Large intestine (tissue), 3 donors: ENCODE measurements at regions not wholly inside any gene's neighbourhood (a gene's known extent, or its start where the extent isn't known, plus 50 kb on each side); places are given as distances from the start of the nearest gene placed in this dataset.

Source experiments
- DNase-seq, 2 donors: peaks; one replicate each; pipeline versions ENCODE4 v3.0.0 to v3.0.0-alpha.2; 2013
- H3K27ac ChIP-seq: one replicate; pipeline ENCODE4 v1.5.1; 2013; ENCODE audit warnings: low read length
- H3K27me3 ChIP-seq: 2 replicates; pipeline ENCODE4 v1.6.1; 2013; ENCODE audit warnings: low read length; ENCODE audit not compliant: control insufficient read depth, insufficient read depth
- H3K36me3 ChIP-seq: 2 replicates; pipeline ENCODE4 v1.6.1; 2013; ENCODE audit warnings: low read length; ENCODE audit not compliant: control insufficient read depth, insufficient read depth
- H3K4me1 ChIP-seq: one replicate; pipeline ENCODE4 v1.6.1; 2013; ENCODE audit warnings: low read length; ENCODE audit not compliant: control insufficient read depth, insufficient read depth
- H3K4me3 ChIP-seq: one replicate; pipeline ENCODE4 v1.5.1; 2013; ENCODE audit warnings: low read length
- H3K9me3 ChIP-seq: one replicate; pipeline ENCODE4 v1.6.1; 2013; ENCODE audit warnings: mild to moderate bottlenecking, low read depth, low read length, moderate library complexity; ENCODE audit not compliant: control insufficient read depth
- WGBS: methylation state at CpG from one replicate; pipeline ENCODE4 v1.1.5; 2013; ENCODE audit warnings: low lambda C conversion rate; ENCODE audit not compliant: insufficient coverage; 5-methylcytosine and 5-hydroxymethylcytosine counted together

- no peaks in the 10 kb centered on the region for H3K9me3 ChIP-seq
- peaks cover 7% of the 10 kb centered on the region for H3K4me1 ChIP-seq
- H3K27me3 ChIP-seq: no peaks in the 10 kb centered on the region
- no peak for DNase-seq
- H3K36me3 ChIP-seq: no peaks in the 10 kb centered on the region
- no peak overlapping the region for H3K27ac ChIP-seq
- H3K4me3 ChIP-seq: no peak overlapping the region
- no CpG with 5 or more reads among the region's 4 CpGs for WGBS
Observed at GRCh38 chr5:96610747-96611146, 51.4 kb upstream of the CAST start.

DNA sequence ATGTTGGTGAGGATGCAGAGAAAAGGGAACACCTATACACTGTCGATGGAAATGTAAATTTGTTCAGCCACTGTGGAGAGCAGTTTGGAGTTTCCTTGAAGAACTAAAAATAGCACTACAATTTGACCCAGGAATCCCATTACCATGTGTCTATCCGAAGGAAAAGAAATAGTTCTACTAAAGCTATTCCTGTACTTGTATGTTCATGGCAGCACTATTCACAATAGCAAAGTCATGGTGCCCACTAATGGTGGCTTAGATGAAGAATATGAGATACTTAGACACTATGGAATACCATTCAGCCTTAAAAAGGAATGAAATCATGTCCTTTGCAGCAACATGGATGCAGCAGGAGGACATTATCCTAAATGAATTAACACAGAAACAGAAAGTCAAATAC lies 50.2 kb upstream of the CAST start:
- WGBS: no CpG with 5 or more reads among the region's 2 CpGs
- no peak for DNase-seq
- Histone ChIP-seq H3K4me1 (peaks cover 7% of the 10 kb centered on the region), H3K36me3 (no peaks in the 10 kb centered on the region), H3K27ac (no peak overlapping the region), H3K9me3 (no peaks in the 10 kb centered on the region), H3K27me3 (no peaks in the 10 kb centered on the region), H3K4me3 (no peak overlapping the region)
